Activated CD4-positive, alpha-beta T cell treated with anti-CD3 and anti-CD28 coated beads, Interleukin-2, amount 50 U/mL, for 24 hours (primary cell): ENCODE measurements at regions not wholly inside any gene's neighbourhood (a gene's known extent, or its start where the extent isn't known, plus 50 kb on each side); places are given as distances from the start of the nearest gene placed in this dataset.

Source experiments
- DNase-seq, 2 donors: peaks; one replicate each; pipeline ENCODE4 v3.0.0-alpha.2; 2020; ENCODE audit warnings: low read depth in 1 of 2, low spot score in 1 of 2

- DNase-seq = no peak
Measured at GRCh38 chr7:17598846-17599245, 300.4 kb downstream of the AHR start.

GRCh38 chr7:17599733-17600339 is 301.4 kb downstream of the AHR start:
- no peak for DNase-seq

GRCh38 chr7:17600340-17600752 is 301.9 kb downstream of the AHR start:
- DNase-seq = no peak

GRCh38 chr7:17601921-17602320 is 303.5 kb downstream of the AHR start:
- no peak for DNase-seq

GRCh38 chr7:17608114-17608833 is 309.8 kb downstream of the AHR start:
- DNase-seq = no peak

- no peak for DNase-seq
Measured at GRCh38 chr7:17611611-17612010, 313.2 kb downstream of the AHR start.

- DNase-seq = no peak
Measured at GRCh38 chr7:17613338-17614041, 315.0 kb downstream of the AHR start.

- DNase-seq = no peak
Measured at GRCh38 chr7:17617380-17617779, 318.9 kb downstream of the AHR start.

GRCh38 chr7:17617857-17618651 is 319.6 kb downstream of the AHR start:
- no peak for DNase-seq

GRCh38 chr7:17618652-17618974 is 320.2 kb downstream of the AHR start:
- DNase-seq = no peak

GRCh38 chr7:17619196-17619818 is 320.9 kb downstream of the AHR start:
- no peak for DNase-seq

- no peak for DNase-seq
Measured at GRCh38 chr7:17620566-17620965, 319.7 kb downstream of the SNX13 start.

GRCh38 chr7:17622451-17622850 is 317.8 kb downstream of the SNX13 start:
- no peak for DNase-seq

- DNase-seq = no peak
Measured at GRCh38 chr7:17623546-17624185, 316.6 kb downstream of the SNX13 start.

- no peak for DNase-seq
Measured at GRCh38 chr7:17624379-17624778, 315.9 kb downstream of the SNX13 start.

- DNase-seq = no peak
Measured at GRCh38 chr7:17625043-17625442, 315.3 kb downstream of the SNX13 start.

GRCh38 chr7:17626235-17626634 is 314.1 kb downstream of the SNX13 start:
- no peak for DNase-seq

GRCh38 chr7:17631061-17631460 is 309.2 kb downstream of the SNX13 start:
- no peak for DNase-seq

- no peak for DNase-seq
Measured at GRCh38 chr7:17632384-17632783, 307.9 kb downstream of the SNX13 start.

- DNase-seq = no peak
Measured at GRCh38 chr7:17633067-17633466, 307.2 kb downstream of the SNX13 start.

- no peak for DNase-seq
Measured at GRCh38 chr7:17638727-17639126, 301.6 kb downstream of the SNX13 start.
